ENCODE measurements at regions not wholly inside any gene's neighbourhood (a gene's known extent, or its start where the extent isn't known, plus 50 kb on each side); places are given as distances from the start of the nearest gene placed in this dataset.

GRCh38 chr3:80434366-80434765, 666.6 kb upstream of the ROBO1 start:
- H3K36me3 Mint-ChIP-seq (ENCODE audit: low read depth), result no peaks in the 10 kb centered on the region
- no peak for TF ChIP-seq CTCF (IDR thresholded peaks at IDR 0.05; ENCODE audit: unreplicated experiment in 3 of 3)
- H3K27me3 Mint-ChIP-seq (ENCODE audit: low read depth), result no peaks in the 10 kb centered on the region

GRCh38 chr3:80424951-80425350, 657.2 kb upstream of the ROBO1 start:
- peaks cover 3% of the 10 kb centered on the region for H3K4me1 Mint-ChIP-seq
- H3K27ac Mint-ChIP-seq, result no peak overlapping the region
- no peaks in the 10 kb centered on the region for H3K9me3 Mint-ChIP-seq
- H3K4me3 Mint-ChIP-seq, result no peak overlapping the region
- H3K27me3 Mint-ChIP-seq (ENCODE audit: low read depth), result no peaks in the 10 kb centered on the region
- H3K36me3 Mint-ChIP-seq (ENCODE audit: low read depth), result no peaks in the 10 kb centered on the region
- TF ChIP-seq CTCF (IDR thresholded peaks at IDR 0.05; ENCODE audit: unreplicated experiment in 3 of 3), result no peak

More at GRCh38 chr3:80434366-80434765, 666.6 kb upstream of the ROBO1 start:
- Mint-ChIP-seq H3K4me1 (no peaks in the 10 kb centered on the region), H3K27ac (no peak overlapping the region), H3K9me3 (peaks cover 2% of the 10 kb centered on the region), H3K4me3 (no peak overlapping the region)

GRCh38 chr3:80408030-80408721, 640.4 kb upstream of the ROBO1 start:
- H3K4me1 Mint-ChIP-seq, result no peaks in the 10 kb centered on the region
- no peaks in the 10 kb centered on the region for H3K27me3 Mint-ChIP-seq (ENCODE audit: low read depth)
- no peaks in the 10 kb centered on the region for H3K36me3 Mint-ChIP-seq (ENCODE audit: low read depth)
- H3K9me3 Mint-ChIP-seq, result no peaks in the 10 kb centered on the region
- TF ChIP-seq CTCF (IDR thresholded peaks at IDR 0.05; ENCODE audit: unreplicated experiment in 3 of 3), result no peak
- no peak overlapping the region for H3K4me3 Mint-ChIP-seq
- H3K27ac Mint-ChIP-seq, result no peak overlapping the region

- H3K27ac Mint-ChIP-seq, result no peak overlapping the region
- H3K36me3 Mint-ChIP-seq (ENCODE audit: low read depth), result no peaks in the 10 kb centered on the region
- no peak for TF ChIP-seq CTCF (IDR thresholded peaks at IDR 0.05; ENCODE audit: unreplicated experiment in 3 of 3)
- H3K27me3 Mint-ChIP-seq (ENCODE audit: low read depth), result no peaks in the 10 kb centered on the region
- no peaks in the 10 kb centered on the region for H3K4me1 Mint-ChIP-seq
- no peak overlapping the region for H3K4me3 Mint-ChIP-seq
- H3K9me3 Mint-ChIP-seq, result no peaks in the 10 kb centered on the region
These were observed 637.8 kb upstream of the ROBO1 start for GRCh38 chr3:80405618-80406017.

GRCh38 chr3:80395023-80395422, 627.2 kb upstream of the ROBO1 start:
- no peak overlapping the region for H3K27ac Mint-ChIP-seq
- H3K36me3 Mint-ChIP-seq (ENCODE audit: low read depth), result no peaks in the 10 kb centered on the region
- no peaks in the 10 kb centered on the region for H3K27me3 Mint-ChIP-seq (ENCODE audit: low read depth)
- no peaks in the 10 kb centered on the region for H3K9me3 Mint-ChIP-seq
- no peak for TF ChIP-seq CTCF (IDR thresholded peaks at IDR 0.05; ENCODE audit: unreplicated experiment in 3 of 3)
- H3K4me3 Mint-ChIP-seq, result no peak overlapping the region
- no peaks in the 10 kb centered on the region for H3K4me1 Mint-ChIP-seq

- no peak overlapping the region for H3K4me3 Mint-ChIP-seq
- no peaks in the 10 kb centered on the region for H3K9me3 Mint-ChIP-seq
- H3K27me3 Mint-ChIP-seq (ENCODE audit: low read depth), result no peaks in the 10 kb centered on the region
- no peaks in the 10 kb centered on the region for H3K36me3 Mint-ChIP-seq (ENCODE audit: low read depth)
- no peak overlapping the region for H3K27ac Mint-ChIP-seq
- H3K4me1 Mint-ChIP-seq, result no peaks in the 10 kb centered on the region
- TF ChIP-seq CTCF (IDR thresholded peaks at IDR 0.05; ENCODE audit: unreplicated experiment in 3 of 3), result no peak
These were observed 623.8 kb upstream of the ROBO1 start for GRCh38 chr3:80391573-80391972.

All from nephron (organoid).